IPS-15b (cell line): ENCODE measurements at regions not wholly inside any gene's neighbourhood (a gene's known extent, or its start where the extent isn't known, plus 50 kb on each side); places are given as distances from the start of the nearest gene placed in this dataset.

Experiments
- H3K27me3 ChIP-seq: one replicate; pipeline ENCODE4 v1.6.1; 2013; ENCODE audit warnings: low read length; ENCODE audit not compliant: control insufficient read depth, insufficient read depth
- H3K36me3 ChIP-seq: one replicate; pipeline ENCODE4 v1.6.1; 2013; ENCODE audit warnings: low read length; ENCODE audit not compliant: control insufficient read depth, insufficient read depth
- H3K4me1 ChIP-seq: one replicate; pipeline ENCODE4 v1.6.1; 2013; ENCODE audit warnings: mild to moderate bottlenecking, low read length; ENCODE audit not compliant: control insufficient read depth, insufficient read depth
- H3K4me3 ChIP-seq: one replicate; pipeline ENCODE4 v1.5.1; 2013; ENCODE audit warnings: low read depth, low read length
- H3K9ac ChIP-seq: one replicate; pipeline ENCODE4 v1.6.1; 2013; ENCODE audit warnings: low read depth, mild to moderate bottlenecking, low read length
- H3K9me3 ChIP-seq: one replicate; pipeline ENCODE4 v1.6.1; 2013; ENCODE audit warnings: mild to moderate bottlenecking, low read length; ENCODE audit not compliant: control insufficient read depth, insufficient read depth

DNA sequence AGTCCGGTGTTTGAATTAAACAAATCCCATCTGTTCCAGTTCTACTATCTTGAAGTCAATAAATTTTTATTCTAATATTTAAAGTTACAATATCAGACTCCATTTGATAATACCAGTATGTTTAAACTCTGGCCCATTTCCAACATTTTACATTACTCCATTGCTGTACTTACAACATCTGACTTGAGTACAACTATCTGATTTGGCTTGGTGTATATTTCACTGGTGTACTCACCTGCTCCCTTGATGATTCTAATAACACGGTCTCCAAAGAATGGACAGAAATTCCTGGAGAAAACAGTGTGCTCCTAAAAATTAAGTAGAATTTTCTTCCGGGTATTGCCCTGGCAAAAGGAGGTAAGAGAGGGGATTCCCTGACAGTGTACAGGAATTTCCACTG, 680.5 kb upstream of the ADAMTS5 start:
- no peaks in the 10 kb centered on the region for H3K4me1 ChIP-seq
- no peaks in the 10 kb centered on the region for H3K27me3 ChIP-seq
- H3K9ac ChIP-seq = no peak overlapping the region
- H3K36me3 ChIP-seq = no peaks in the 10 kb centered on the region
- no peaks in the 10 kb centered on the region for H3K9me3 ChIP-seq
- H3K4me3 ChIP-seq = no peak overlapping the region

- no peaks in the 10 kb centered on the region for H3K9me3 ChIP-seq
- H3K4me1 ChIP-seq = no peaks in the 10 kb centered on the region
- H3K36me3 ChIP-seq = no peaks in the 10 kb centered on the region
- no peak overlapping the region for H3K4me3 ChIP-seq
- no peak overlapping the region for H3K9ac ChIP-seq
- H3K27me3 ChIP-seq = no peaks in the 10 kb centered on the region
Measured at GRCh38 chr21:27646691-27647090, 679.8 kb upstream of the ADAMTS5 start.

DNA sequence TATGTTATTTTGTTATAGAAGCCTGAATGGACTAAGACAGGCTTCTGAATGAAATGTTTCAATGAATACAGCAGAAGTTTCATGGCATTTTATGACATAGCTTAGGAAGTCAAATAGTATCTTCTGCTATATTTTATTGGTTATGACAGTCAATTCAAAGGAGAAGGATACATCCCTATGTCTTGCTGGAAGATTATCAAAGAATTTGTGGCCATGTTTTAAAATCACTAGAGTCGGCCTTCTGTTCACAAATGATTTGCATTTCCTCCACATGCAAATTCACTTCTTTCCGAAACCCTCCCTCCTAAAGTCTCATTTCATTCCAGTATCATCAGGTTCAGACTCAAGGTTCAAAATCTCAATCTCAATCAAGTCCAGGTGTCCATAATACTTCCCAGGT, 679.2 kb upstream of the ADAMTS5 start:
- H3K4me3 ChIP-seq = no peak overlapping the region
- H3K4me1 ChIP-seq = no peaks in the 10 kb centered on the region
- H3K9me3 ChIP-seq = no peaks in the 10 kb centered on the region
- H3K9ac ChIP-seq = no peak overlapping the region
- H3K27me3 ChIP-seq = no peaks in the 10 kb centered on the region
- no peaks in the 10 kb centered on the region for H3K36me3 ChIP-seq

GRCh38 chr21:27645285-27645684, 678.4 kb upstream of the ADAMTS5 start:
- no peaks in the 10 kb centered on the region for H3K36me3 ChIP-seq
- no peaks in the 10 kb centered on the region for H3K4me1 ChIP-seq
- no peak overlapping the region for H3K4me3 ChIP-seq
- no peaks in the 10 kb centered on the region for H3K27me3 ChIP-seq
- no peaks in the 10 kb centered on the region for H3K9me3 ChIP-seq
- H3K9ac ChIP-seq = no peak overlapping the region

DNA sequence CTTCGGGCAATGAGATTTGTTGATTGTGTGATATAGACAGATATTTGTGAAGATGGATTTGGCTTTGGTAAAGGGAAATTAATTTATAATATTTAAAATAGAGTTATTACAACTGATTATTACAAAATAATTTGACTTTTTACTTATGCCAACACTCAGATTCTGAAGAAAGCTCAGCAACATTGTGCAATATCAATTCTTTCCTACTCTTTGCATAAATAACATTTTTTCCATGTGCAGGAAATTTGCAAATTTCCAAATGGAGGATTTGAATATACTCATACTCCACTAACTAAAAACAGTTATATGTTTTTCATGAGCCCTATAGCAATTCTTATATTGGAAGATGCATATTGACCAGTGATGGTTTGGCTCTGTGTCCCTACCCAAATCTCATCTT, 676.4 kb upstream of the ADAMTS5 start:
- H3K4me1 ChIP-seq = no peaks in the 10 kb centered on the region
- H3K27me3 ChIP-seq = no peaks in the 10 kb centered on the region
- no peak overlapping the region for H3K4me3 ChIP-seq
- H3K36me3 ChIP-seq = no peaks in the 10 kb centered on the region
- no peaks in the 10 kb centered on the region for H3K9me3 ChIP-seq
- H3K9ac ChIP-seq = no peak overlapping the region

GRCh38 chr21:27639286-27639685, 672.4 kb upstream of the ADAMTS5 start:
- H3K9me3 ChIP-seq = no peaks in the 10 kb centered on the region

GRCh38 chr21:27636656-27637055, 669.8 kb upstream of the ADAMTS5 start:
- Histone ChIP-seq H3K9ac (no peak overlapping the region), H3K9me3 (no peaks in the 10 kb centered on the region), H3K36me3 (no peaks in the 10 kb centered on the region), H3K27me3 (no peaks in the 10 kb centered on the region), H3K4me3 (no peak overlapping the region), H3K4me1 (no peaks in the 10 kb centered on the region)

More at GRCh38 chr21:27639286-27639685, 672.4 kb upstream of the ADAMTS5 start:
- Histone ChIP-seq H3K4me1 (no peaks in the 10 kb centered on the region), H3K4me3 (no peak overlapping the region), H3K27me3 (no peaks in the 10 kb centered on the region), H3K36me3 (no peaks in the 10 kb centered on the region), H3K9ac (no peak overlapping the region)

- H3K4me1 ChIP-seq = no peaks in the 10 kb centered on the region
- H3K9me3 ChIP-seq = no peaks in the 10 kb centered on the region
- no peaks in the 10 kb centered on the region for H3K36me3 ChIP-seq
- no peak overlapping the region for H3K4me3 ChIP-seq
- no peak overlapping the region for H3K9ac ChIP-seq
- H3K27me3 ChIP-seq = no peaks in the 10 kb centered on the region
Measured at GRCh38 chr21:27633631-27634030, 666.7 kb upstream of the ADAMTS5 start.

DNA sequence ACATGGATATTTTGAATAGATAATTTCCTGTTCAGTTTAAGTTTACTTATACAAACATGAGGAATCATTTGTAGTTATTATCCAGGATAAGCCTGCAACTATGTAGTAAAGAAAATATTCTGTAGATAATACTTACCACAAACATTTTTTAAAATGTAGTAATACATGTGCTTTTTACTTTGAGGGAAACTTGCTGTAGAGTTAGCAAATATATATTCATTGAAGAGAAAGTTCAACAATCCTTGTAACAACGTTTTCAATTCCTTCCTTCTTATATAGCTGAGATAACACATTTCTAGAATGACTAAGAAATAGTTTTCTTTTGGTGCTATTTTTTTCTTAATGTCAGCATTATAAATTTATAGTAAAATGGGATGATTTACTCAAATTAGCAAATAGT, 664.6 kb upstream of the ADAMTS5 start:
- H3K9me3 ChIP-seq = no peaks in the 10 kb centered on the region
- no peaks in the 10 kb centered on the region for H3K27me3 ChIP-seq
- H3K4me3 ChIP-seq = no peak overlapping the region
- H3K9ac ChIP-seq = no peak overlapping the region
- no peaks in the 10 kb centered on the region for H3K36me3 ChIP-seq
- H3K4me1 ChIP-seq = no peaks in the 10 kb centered on the region

DNA sequence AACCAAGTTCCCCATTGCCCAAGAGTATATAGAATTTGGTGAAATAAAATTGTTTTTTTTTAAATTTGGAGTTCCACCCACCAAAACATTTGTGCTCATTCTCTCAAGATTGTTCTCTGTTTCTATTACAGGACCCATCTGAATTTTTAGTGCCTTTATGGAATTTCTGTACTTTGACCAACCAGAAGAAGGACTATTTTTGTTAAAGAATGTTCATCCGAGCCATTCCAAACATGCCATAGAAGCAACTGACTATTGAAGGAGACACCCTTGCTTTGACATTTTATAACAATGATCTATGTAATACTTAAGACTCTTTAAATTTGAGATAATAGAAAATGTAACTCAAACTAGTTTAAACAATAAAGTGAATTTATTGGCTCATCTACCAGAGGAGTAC, 655.7 kb upstream of the ADAMTS5 start:
- no peaks in the 10 kb centered on the region for H3K4me1 ChIP-seq
- no peak overlapping the region for H3K9ac ChIP-seq
- no peak overlapping the region for H3K4me3 ChIP-seq
- no peaks in the 10 kb centered on the region for H3K9me3 ChIP-seq
- no peaks in the 10 kb centered on the region for H3K27me3 ChIP-seq
- no peaks in the 10 kb centered on the region for H3K36me3 ChIP-seq

DNA sequence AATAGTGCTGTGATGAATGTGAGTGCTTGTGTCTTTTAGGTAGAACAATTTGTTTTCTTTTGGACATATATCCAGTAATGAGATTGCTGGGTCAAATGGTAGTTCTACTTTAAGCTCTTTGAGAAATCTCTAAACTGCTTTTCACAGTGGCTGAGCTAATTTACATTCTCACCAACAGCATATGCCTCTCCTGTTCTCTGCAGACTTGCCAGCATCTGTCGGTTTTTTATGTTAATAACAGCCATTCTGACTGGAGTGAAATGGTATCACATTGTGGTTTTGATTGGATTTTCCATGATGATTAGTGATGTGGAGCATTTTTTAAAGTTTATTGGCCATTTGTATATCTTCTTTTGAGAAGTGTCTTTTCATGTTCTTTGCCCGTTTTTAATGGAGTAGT, 647.3 kb upstream of the ADAMTS5 start:
- Histone ChIP-seq H3K9ac (no peak overlapping the region), H3K4me3 (no peak overlapping the region)

DNA sequence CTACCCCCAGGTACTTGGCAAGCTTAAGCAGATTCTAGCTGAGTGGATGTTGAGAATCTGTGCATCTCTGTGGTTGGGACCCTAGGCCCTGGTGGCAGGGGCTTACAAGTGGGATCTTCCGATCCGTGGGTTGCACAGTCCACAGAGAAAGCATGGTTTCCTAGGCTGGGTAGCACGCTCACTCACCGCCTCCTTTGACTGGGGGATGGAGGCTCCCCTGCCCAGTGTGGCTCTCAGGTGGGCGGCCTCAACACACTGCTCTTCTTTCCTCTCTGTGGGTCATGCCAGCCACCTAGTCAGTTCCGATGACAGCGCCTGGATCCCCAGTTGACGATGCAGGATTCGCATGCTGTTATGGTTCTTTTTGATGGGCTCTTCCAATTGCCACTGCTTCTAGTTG, 639.5 kb upstream of the ADAMTS5 start:
- Histone ChIP-seq H3K4me3 (no peak overlapping the region), H3K9ac (no peak overlapping the region), H3K27me3 (no peaks in the 10 kb centered on the region), H3K36me3 (no peaks in the 10 kb centered on the region), H3K9me3 (no peaks in the 10 kb centered on the region), H3K4me1 (no peaks in the 10 kb centered on the region)

More for the DNA sequence above, 647.3 kb upstream of the ADAMTS5 start:
- no peaks in the 10 kb centered on the region for H3K27me3 ChIP-seq
- H3K9me3 ChIP-seq = no peaks in the 10 kb centered on the region
- H3K4me1 ChIP-seq = no peaks in the 10 kb centered on the region
- no peaks in the 10 kb centered on the region for H3K36me3 ChIP-seq

GRCh38 chr21:27596196-27596595, 629.3 kb upstream of the ADAMTS5 start:
- H3K4me1 ChIP-seq = no peaks in the 10 kb centered on the region
- no peak overlapping the region for H3K9ac ChIP-seq
- H3K27me3 ChIP-seq = no peaks in the 10 kb centered on the region
- no peak overlapping the region for H3K4me3 ChIP-seq
- no peaks in the 10 kb centered on the region for H3K36me3 ChIP-seq
- H3K9me3 ChIP-seq = no peaks in the 10 kb centered on the region
